ENCODE measurements at regions not wholly inside any gene's neighbourhood (a gene's known extent, or its start where the extent isn't known, plus 50 kb on each side); places are given as distances from the start of the nearest gene placed in this dataset.

GRCh38 chr7:53965716-53966115 lies 576.5 kb upstream of the VSTM2A start:
- Histone ChIP-seq H3K36me3 (no peaks in the 10 kb centered on the region), H3K27me3 (no peaks in the 10 kb centered on the region), H3K9me3 (replicated peaks) (no peaks in the 10 kb centered on the region), H3K4me3 (no peak overlapping the region), H3K27ac (no peak overlapping the region), H3K4me1 (no peaks in the 10 kb centered on the region; the same call in 1 of the 2 replicates)
- DNase-seq, result no peak

DNA sequence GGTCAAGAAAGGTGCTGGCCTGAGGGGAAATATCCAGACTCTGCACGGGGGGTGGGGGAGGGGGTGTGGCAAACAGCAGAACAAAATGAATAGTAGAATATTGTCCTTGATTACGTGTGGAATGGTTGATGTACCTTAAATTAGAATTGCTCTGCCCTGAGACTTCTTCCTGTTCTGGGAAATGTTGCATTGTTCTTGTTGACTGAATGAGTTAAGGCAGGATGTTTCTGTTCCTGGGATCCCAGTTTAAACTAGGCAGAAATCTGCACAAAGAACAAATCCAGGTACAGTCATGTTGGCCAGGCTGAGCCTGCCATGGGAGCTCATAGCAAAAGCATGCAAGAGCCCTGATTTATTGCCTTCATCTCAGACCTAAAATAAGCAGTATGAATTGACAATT lies 558.7 kb upstream of the VSTM2A start:
- Histone ChIP-seq H3K4me3 (no peak overlapping the region), H3K9me3 (replicated peaks) (no peaks in the 10 kb centered on the region), H3K36me3 (no peaks in the 10 kb centered on the region), H3K4me1 (no peaks in the 10 kb centered on the region), H3K27ac (no peak overlapping the region), H3K27me3 (no peaks in the 10 kb centered on the region)
- no peak for DNase-seq

GRCh38 chr7:53984776-53985175 lies 557.4 kb upstream of the VSTM2A start:
- Histone ChIP-seq H3K9me3 (replicated peaks) (no peaks in the 10 kb centered on the region), H3K27me3 (no peaks in the 10 kb centered on the region), H3K4me3 (no peak overlapping the region), H3K36me3 (no peaks in the 10 kb centered on the region), H3K27ac (no peak overlapping the region), H3K4me1 (no peaks in the 10 kb centered on the region)
- DNase-seq, result no peak

DNA sequence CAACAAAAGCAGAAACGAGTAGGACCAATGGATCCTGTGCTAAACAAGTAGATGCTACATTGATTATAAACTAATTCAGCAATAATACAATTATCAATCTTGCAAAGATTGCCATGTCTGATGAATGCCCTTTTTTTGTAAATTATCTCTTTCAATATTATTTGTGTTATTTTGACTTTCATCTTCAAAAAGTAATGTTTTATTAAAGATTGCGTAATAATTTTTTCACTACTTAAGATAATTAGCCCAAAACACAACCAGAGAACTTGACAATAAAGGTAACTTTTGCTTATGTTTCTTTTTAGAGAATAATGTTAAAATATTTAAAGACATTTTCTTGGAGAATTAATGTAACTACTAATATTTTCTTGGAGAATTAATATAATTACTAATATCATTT lies 553.8 kb upstream of the VSTM2A start:
- Histone ChIP-seq H3K36me3 (no peaks in the 10 kb centered on the region), H3K27ac (no peak overlapping the region), H3K4me1 (no peaks in the 10 kb centered on the region), H3K4me3 (no peak overlapping the region), H3K27me3 (no peaks in the 10 kb centered on the region), H3K9me3 (replicated peaks) (no peaks in the 10 kb centered on the region)
- no peak for DNase-seq

GRCh38 chr7:53993224-53993623 lies 549.0 kb upstream of the VSTM2A start:
- no peak for DNase-seq
- Histone ChIP-seq H3K27me3 (peaks cover 4% of the 10 kb centered on the region; the same call in 1 of the 2 replicates), H3K27ac (no peak overlapping the region), H3K36me3 (no peaks in the 10 kb centered on the region), H3K4me1 (no peaks in the 10 kb centered on the region), H3K4me3 (no peak overlapping the region), H3K9me3 (replicated peaks) (no peaks in the 10 kb centered on the region)

DNA sequence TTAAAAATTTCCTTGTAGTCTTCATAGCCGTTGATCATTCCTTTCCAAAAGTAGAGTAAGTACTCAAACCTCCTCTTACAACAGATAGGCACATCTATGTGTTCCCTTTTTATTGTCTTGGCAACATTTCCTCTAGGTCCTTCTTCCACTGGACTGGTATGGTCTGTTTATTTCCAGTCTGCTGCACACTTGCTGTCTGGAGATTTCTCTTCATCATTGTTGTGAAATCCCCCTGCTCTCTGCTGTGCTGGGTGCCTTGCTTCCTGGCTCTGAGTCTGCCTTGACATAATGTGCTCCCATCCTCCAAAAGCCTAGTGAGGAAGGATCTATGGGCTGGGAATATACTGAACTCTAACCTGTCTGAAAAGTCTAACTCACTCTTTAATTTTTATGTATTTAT lies 545.3 kb upstream of the VSTM2A start:
- Histone ChIP-seq H3K4me3 (no peak overlapping the region), H3K9me3 (replicated peaks) (no peaks in the 10 kb centered on the region), H3K4me1 (no peaks in the 10 kb centered on the region), H3K36me3 (no peaks in the 10 kb centered on the region), H3K27me3 (peaks cover 4% of the 10 kb centered on the region; the same call in 1 of the 2 replicates), H3K27ac (no peak overlapping the region)
- DNase-seq, result no peak

DNA sequence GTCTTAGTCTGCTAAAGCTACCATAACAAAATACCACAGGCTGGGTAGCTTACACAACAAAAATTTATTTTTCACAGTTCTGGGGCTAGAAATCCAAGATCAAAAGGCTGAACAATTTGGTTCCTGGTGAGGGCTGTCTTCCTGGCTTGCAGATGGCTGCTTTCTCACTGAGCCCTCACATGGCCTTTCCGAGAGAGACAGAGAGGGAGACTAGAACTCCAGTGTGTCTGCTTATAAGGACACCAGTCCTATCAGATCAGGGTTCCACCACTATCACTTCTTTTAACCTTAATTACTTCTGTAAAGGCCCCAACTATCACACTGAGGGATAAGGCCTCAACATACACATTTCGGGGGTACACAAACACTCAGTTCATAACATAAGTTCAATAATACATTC lies 527.4 kb upstream of the VSTM2A start:
- no peaks in the 10 kb centered on the region for H3K36me3 ChIP-seq
- H3K27ac ChIP-seq, result no peak overlapping the region
- no peaks in the 10 kb centered on the region for H3K27me3 ChIP-seq
- H3K9me3 ChIP-seq (replicated peaks), result no peaks in the 10 kb centered on the region
- H3K4me3 ChIP-seq, result no peak overlapping the region
- no peaks in the 10 kb centered on the region for H3K4me1 ChIP-seq
- DNase-seq, result no peak

- H3K27me3 ChIP-seq, result no peaks in the 10 kb centered on the region
- H3K36me3 ChIP-seq, result no peaks in the 10 kb centered on the region
- no peak overlapping the region for H3K4me3 ChIP-seq
- H3K4me1 ChIP-seq, result no peaks in the 10 kb centered on the region
- DNase-seq, result peak in 1 of 2 experiments; percentile 18
- H3K27ac ChIP-seq, result no peak overlapping the region
- H3K9me3 ChIP-seq (replicated peaks), result no peaks in the 10 kb centered on the region
Measured at GRCh38 chr7:54015251-54015650, 526.9 kb upstream of the VSTM2A start.

- H3K27ac ChIP-seq, result no peak overlapping the region
- H3K4me1 ChIP-seq, result no peaks in the 10 kb centered on the region
- H3K4me3 ChIP-seq, result no peak overlapping the region
- DNase-seq, result no peak
- no peaks in the 10 kb centered on the region for H3K9me3 ChIP-seq (replicated peaks)
- no peaks in the 10 kb centered on the region for H3K36me3 ChIP-seq
- H3K27me3 ChIP-seq, result no peaks in the 10 kb centered on the region
Measured at GRCh38 chr7:54037873-54038272, 504.3 kb upstream of the VSTM2A start.

DNA sequence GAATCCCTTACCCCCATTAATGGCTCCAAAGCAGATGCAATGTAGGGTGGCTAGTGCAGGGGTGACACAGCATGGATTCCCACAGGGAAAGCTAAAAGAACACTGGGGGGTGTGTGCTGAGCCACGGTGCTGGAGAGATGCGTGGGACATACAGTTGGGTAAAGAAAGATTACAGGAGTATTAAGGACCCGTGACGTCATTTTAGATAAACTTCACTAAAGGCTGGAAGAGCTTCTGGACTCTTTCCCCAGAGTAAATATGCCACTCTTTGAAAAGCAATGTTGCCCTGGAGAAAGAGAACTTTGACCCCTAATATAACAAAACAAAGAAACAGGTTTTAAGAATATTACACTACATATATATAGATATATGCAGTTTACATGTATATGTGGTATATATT lies 481.5 kb upstream of the VSTM2A start:
- DNase-seq, result no peak
- Histone ChIP-seq H3K4me1 (no peaks in the 10 kb centered on the region), H3K9me3 (replicated peaks) (no peaks in the 10 kb centered on the region), H3K36me3 (no peaks in the 10 kb centered on the region), H3K27me3 (no peaks in the 10 kb centered on the region), H3K4me3 (no peak overlapping the region), H3K27ac (no peak overlapping the region)

DNA sequence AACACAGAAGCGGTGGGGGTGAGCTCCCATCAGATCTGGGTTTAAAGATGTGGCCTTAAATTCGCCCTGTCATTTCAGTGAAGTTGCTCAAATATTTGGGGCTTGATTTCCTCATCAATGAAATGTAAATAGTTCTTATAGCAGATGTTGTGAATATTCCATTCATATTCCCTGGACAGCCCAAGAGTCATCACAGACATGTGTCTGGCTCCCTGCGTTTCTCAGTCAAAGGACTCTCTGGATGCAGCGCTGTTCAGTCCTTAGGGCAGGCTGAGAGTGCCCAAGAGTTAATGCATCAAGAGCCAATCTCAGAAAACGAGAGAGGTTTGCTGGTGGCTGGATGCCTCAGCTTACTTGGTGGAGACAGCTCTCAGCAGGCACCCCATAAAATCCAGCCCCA lies 475.5 kb upstream of the VSTM2A start:
- H3K27ac ChIP-seq, result no peak overlapping the region
- no peak for DNase-seq
- H3K36me3 ChIP-seq, result no peaks in the 10 kb centered on the region
- no peaks in the 10 kb centered on the region for H3K4me1 ChIP-seq
- H3K9me3 ChIP-seq (replicated peaks), result no peaks in the 10 kb centered on the region
- no peak overlapping the region for H3K4me3 ChIP-seq
- peaks cover 5% of the 10 kb centered on the region; the same call in 1 of the 2 replicates for H3K27me3 ChIP-seq

DNA sequence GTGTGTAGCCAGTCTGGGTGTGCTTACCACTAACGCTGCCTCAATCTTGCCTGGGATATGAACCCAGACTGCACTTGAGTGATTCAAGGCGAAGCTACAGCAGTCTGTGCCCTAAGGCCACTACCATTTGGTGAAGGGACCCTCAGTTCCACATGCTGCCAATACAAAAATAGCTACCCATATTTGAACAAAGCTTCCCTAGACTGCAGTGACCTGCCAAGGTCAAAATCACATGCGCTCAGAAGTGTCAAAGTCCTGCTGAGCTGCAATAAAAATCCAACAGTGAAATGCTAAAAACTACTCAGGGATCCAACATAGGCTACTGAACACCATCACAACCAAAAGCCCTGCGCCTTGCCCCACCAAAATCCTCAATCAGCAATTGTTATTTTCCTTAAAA lies 472.3 kb upstream of the VSTM2A start:
- Histone ChIP-seq H3K27me3 (peaks cover 5% of the 10 kb centered on the region; the same call in 1 of the 2 replicates), H3K4me1 (no peaks in the 10 kb centered on the region), H3K9me3 (replicated peaks) (no peaks in the 10 kb centered on the region), H3K36me3 (no peaks in the 10 kb centered on the region), H3K4me3 (no peak overlapping the region), H3K27ac (no peak overlapping the region)
- DNase-seq, result no peak

- no peak overlapping the region for H3K4me3 ChIP-seq
- no peaks in the 10 kb centered on the region for H3K36me3 ChIP-seq
- H3K27me3 ChIP-seq, result peaks cover 3% of the 10 kb centered on the region
- H3K27ac ChIP-seq, result no peak overlapping the region
- no peaks in the 10 kb centered on the region for H3K4me1 ChIP-seq
- H3K9me3 ChIP-seq (replicated peaks), result no peaks in the 10 kb centered on the region
- no peak for DNase-seq
Measured at GRCh38 chr7:54072710-54073109, 469.5 kb upstream of the VSTM2A start.

DNA sequence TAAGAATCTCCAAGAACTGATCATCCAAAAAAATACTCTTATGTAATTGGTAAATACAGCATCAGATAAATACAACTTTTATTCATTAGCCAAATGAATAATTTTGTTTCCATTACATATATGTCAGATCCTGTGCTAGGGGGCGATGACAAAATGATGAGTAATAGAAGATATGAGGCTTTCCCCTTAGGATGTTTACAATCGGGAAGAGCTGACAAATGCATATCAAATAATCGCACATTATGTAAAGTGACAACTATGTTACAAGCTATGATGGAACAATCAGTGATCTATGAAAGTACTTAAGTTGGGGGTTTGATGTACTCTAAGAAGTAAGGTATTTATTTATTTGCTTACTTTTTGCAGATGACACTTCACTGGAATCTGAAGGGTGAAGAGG lies 465.6 kb upstream of the VSTM2A start:
- Histone ChIP-seq H3K27me3 (no peaks in the 10 kb centered on the region; the same call in 1 of the 2 replicates), H3K4me3 (no peak overlapping the region), H3K36me3 (no peaks in the 10 kb centered on the region), H3K27ac (no peak overlapping the region), H3K9me3 (replicated peaks) (no peaks in the 10 kb centered on the region), H3K4me1 (no peaks in the 10 kb centered on the region)
- no peak for DNase-seq

DNA sequence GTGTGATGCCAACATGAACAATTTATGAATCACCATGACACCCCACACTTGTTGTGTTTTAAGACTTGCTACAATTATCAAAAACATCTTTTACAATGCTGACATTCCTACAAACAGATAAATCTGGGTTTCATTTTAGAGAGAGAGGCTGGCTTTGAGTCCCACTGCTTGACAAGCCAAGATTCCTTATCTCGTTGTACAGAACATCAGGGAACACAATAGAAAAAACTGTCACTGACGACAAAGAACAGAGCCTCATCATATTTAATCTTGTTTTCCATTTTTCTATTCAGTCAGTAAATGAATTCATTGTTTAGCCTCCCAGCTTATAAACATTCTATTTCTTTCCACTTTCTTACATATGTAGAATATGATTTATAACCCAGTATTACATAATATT lies 461.6 kb upstream of the VSTM2A start:
- no peaks in the 10 kb centered on the region for H3K9me3 ChIP-seq (replicated peaks)

GRCh38 chr7:54080971-54081370 lies 461.2 kb upstream of the VSTM2A start:
- no peaks in the 10 kb centered on the region for H3K36me3 ChIP-seq
- no peaks in the 10 kb centered on the region for H3K4me1 ChIP-seq
- H3K27me3 ChIP-seq, result no peaks in the 10 kb centered on the region; the same call in 1 of the 2 replicates
- H3K9me3 ChIP-seq (replicated peaks), result no peaks in the 10 kb centered on the region
- no peak overlapping the region for H3K27ac ChIP-seq
- H3K4me3 ChIP-seq, result no peak overlapping the region
- DNase-seq, result no peak

More for the DNA sequence above, 461.6 kb upstream of the VSTM2A start:
- H3K27ac ChIP-seq, result no peak overlapping the region
- no peaks in the 10 kb centered on the region for H3K36me3 ChIP-seq
- DNase-seq, result no peak
- no peaks in the 10 kb centered on the region; the same call in 1 of the 2 replicates for H3K27me3 ChIP-seq
- no peaks in the 10 kb centered on the region for H3K4me1 ChIP-seq
- H3K4me3 ChIP-seq, result no peak overlapping the region
